SK-N-SH (cell line): ENCODE measurements at regions not wholly inside any gene's neighbourhood (a gene's known extent, or its start where the extent isn't known, plus 50 kb on each side); places are given as distances from the start of the nearest gene placed in this dataset.

Experiments
- EZH2phosphoT487 ChIP-seq: fragments of 200-600 bp; sonication (generic); IDR thresholded peaks from 2 replicates; pipeline ENCODE4 v1.6.1; 2017; ENCODE audit warnings: low read depth, mixed run types, mild to moderate bottlenecking, antibody characterized with exemption, moderate library complexity, borderline replicate concordance
- GABPA ChIP-seq: IDR thresholded peaks from 2 replicates; pipeline ENCODE4 v1.4.0; 2012; ENCODE audit warnings: low read depth, mild to moderate bottlenecking
- PBX3 ChIP-seq: IDR thresholded peaks from 2 replicates; pipeline ENCODE4; 2012
- SMC3 ChIP-seq: IDR thresholded peaks from 2 replicates; pipeline ENCODE4 v1.6.1; 2012; ENCODE audit warnings: low read depth, low read length, improper control_type of control experiment
- TAF1 ChIP-seq: IDR thresholded peaks from 2 replicates; pipeline ENCODE4 v1.6.1; 2012; ENCODE audit warnings: low read depth, mild to moderate bottlenecking, low read length, moderate library complexity, borderline replicate concordance
- TEAD4 ChIP-seq: IDR thresholded peaks from 2 replicates; pipeline ENCODE4 v1.4.0; 2012; ENCODE audit warnings: mild to moderate bottlenecking, borderline replicate concordance; ENCODE audit not compliant: insufficient read depth
- TF ChIP-seq, protein P1 (sequence below): fragments of 200-600 bp; sonication (generic); IDR thresholded peaks from 2 replicates; pipeline ENCODE4 v1.6.1; 2017; ENCODE audit warnings: antibody characterized with exemption, mild to moderate bottlenecking, moderate library complexity
- TF ChIP-seq, protein P2 (sequence below): IDR thresholded peaks from 2 replicates; pipeline ENCODE4 v1.4.0; 2012; ENCODE audit warnings: low read depth

- TF ChIP-seq SMC3: no peak
- no peak for TF ChIP-seq GABPA
- TF ChIP-seq, protein P1, sequence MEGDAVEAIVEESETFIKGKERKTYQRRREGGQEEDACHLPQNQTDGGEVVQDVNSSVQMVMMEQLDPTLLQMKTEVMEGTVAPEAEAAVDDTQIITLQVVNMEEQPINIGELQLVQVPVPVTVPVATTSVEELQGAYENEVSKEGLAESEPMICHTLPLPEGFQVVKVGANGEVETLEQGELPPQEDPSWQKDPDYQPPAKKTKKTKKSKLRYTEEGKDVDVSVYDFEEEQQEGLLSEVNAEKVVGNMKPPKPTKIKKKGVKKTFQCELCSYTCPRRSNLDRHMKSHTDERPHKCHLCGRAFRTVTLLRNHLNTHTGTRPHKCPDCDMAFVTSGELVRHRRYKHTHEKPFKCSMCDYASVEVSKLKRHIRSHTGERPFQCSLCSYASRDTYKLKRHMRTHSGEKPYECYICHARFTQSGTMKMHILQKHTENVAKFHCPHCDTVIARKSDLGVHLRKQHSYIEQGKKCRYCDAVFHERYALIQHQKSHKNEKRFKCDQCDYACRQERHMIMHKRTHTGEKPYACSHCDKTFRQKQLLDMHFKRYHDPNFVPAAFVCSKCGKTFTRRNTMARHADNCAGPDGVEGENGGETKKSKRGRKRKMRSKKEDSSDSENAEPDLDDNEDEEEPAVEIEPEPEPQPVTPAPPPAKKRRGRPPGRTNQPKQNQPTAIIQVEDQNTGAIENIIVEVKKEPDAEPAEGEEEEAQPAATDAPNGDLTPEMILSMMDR: no peak
- no peak for TF ChIP-seq TAF1
- TF ChIP-seq, protein P2, sequence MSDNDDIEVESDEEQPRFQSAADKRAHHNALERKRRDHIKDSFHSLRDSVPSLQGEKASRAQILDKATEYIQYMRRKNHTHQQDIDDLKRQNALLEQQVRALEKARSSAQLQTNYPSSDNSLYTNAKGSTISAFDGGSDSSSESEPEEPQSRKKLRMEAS: no peak
- no peak for TF ChIP-seq TEAD4
- no peak for TF ChIP-seq PBX3
- TF ChIP-seq EZH2phosphoT487: no peak
Measured at GRCh38 chr2:103459283-103459682, 697.5 kb downstream of the TMEM182 start.
